DMS 273 (cell line): ENCODE measurements at regions not wholly inside any gene's neighbourhood (a gene's known extent, or its start where the extent isn't known, plus 50 kb on each side); places are given as distances from the start of the nearest gene placed in this dataset.
A peak's percentile ranks its signal among the peaks of the same experiment; 100 is the strongest.

Experiments used
- DNase-seq: peaks from one replicate; lab custom pipeline; 2025; ENCODE audit not compliant: unreplicated experiment; lab: John Stamatoyannopoulos, UW

- DNase-seq, result no peak
Observed at GRCh38 chr10:6339891-6340290, 137.2 kb downstream of the PFKFB3 start.

GRCh38 chr10:6342096-6342685, 139.5 kb downstream of the PFKFB3 start:
- peak; percentile 5 for DNase-seq

- peak; percentile 61 for DNase-seq
Observed at GRCh38 chr10:6343305-6344010, 140.7 kb downstream of the PFKFB3 start.

GRCh38 chr10:6345404-6345803, 142.7 kb downstream of the PFKFB3 start:
- no peak for DNase-seq

- no peak for DNase-seq
Observed at GRCh38 chr10:6346631-6347030, 143.9 kb downstream of the PFKFB3 start.

GRCh38 chr10:6347391-6347951, 144.7 kb downstream of the PFKFB3 start:
- peak; percentile 14 for DNase-seq

- DNase-seq, result peak; percentile 52
Observed at GRCh38 chr10:6348096-6348874, 145.6 kb downstream of the PFKFB3 start.

GRCh38 chr10:6349846-6350535, 147.3 kb downstream of the PFKFB3 start:
- no peak for DNase-seq

- DNase-seq, result no peak
Observed at GRCh38 chr10:6350609-6351008, 147.9 kb downstream of the PFKFB3 start.

GRCh38 chr10:6351495-6351894, 148.8 kb downstream of the PFKFB3 start:
- no peak for DNase-seq

GRCh38 chr10:6353526-6353925, 150.8 kb downstream of the PFKFB3 start:
- no peak for DNase-seq

GRCh38 chr10:6354168-6354772, 151.5 kb downstream of the PFKFB3 start:
- no peak for DNase-seq

GRCh38 chr10:6356280-6356793, 153.6 kb downstream of the PFKFB3 start:
- DNase-seq, result no peak

GRCh38 chr10:6361869-6362268, 159.1 kb downstream of the PFKFB3 start:
- no peak for DNase-seq

GRCh38 chr10:6362879-6363278, 160.1 kb downstream of the PFKFB3 start:
- no peak for DNase-seq

GRCh38 chr10:6363511-6363910, 160.8 kb downstream of the PFKFB3 start:
- no peak for DNase-seq

- DNase-seq, result no peak
Observed at GRCh38 chr10:6364283-6364682, 161.6 kb downstream of the PFKFB3 start.

- no peak for DNase-seq
Observed at GRCh38 chr10:6364893-6365292, 162.2 kb downstream of the PFKFB3 start.

- no peak for DNase-seq
Observed at GRCh38 chr10:6365384-6365783, 162.7 kb downstream of the PFKFB3 start.
